HG02884 (cell line): ENCODE measurements at regions not wholly inside any gene's neighbourhood (a gene's known extent, or its start where the extent isn't known, plus 50 kb on each side); places are given as distances from the start of the nearest gene placed in this dataset.
"Not testable (repeated sequence)": the region's sequence is repeated elsewhere in the genome, so short reads cannot be mapped to it uniquely, and the experiment has no call there.

Source experiments
- ATAC-seq: cut with Tn5 transposase; IDR thresholded peaks from one replicate; pipeline ENCODE4 v1.9.1; 2021; ENCODE audit warnings: mild to moderate bottlenecking, moderate library complexity; ENCODE audit not compliant: unreplicated experiment

DNA sequence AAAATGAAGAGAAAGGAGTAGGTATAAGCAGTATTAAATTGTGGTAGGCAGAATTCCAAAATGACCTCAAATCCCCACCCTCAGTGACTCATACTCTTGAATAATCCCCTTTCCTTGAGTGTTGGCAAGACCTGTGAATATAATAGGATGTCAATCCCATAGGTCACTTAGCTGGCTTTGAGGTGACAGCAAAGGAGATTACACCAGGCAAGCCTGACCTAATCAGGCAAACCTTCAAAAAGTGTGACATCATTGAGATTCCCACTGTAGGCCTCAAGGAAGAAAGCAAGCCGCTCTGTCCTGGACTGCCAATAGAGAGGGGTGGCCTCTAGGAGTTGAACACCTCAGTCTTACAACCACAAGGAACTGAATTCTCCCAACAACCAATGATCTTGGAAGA lies 535.2 kb downstream of the RBFOX1 start:
- ATAC-seq, result no peak

DNA sequence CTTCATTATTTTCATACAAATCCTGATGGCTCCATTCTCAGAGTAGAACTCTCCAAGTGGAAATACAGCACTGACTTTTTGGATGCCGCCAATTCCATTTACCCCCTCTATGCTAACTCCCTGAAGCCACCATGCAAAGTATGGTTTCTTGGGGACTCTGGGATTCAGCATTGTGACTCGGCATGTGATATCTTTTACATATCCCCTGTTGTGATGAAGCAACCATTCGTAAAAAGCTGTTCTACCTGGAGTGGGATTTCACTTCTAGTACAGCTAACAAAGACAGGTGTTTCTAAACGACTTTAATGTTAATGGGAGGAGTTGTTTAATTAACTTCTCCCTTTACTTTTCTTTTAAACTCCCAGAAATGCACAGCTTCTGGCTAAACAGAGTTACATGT lies 533.5 kb downstream of the RBFOX1 start:
- no peak for ATAC-seq

DNA sequence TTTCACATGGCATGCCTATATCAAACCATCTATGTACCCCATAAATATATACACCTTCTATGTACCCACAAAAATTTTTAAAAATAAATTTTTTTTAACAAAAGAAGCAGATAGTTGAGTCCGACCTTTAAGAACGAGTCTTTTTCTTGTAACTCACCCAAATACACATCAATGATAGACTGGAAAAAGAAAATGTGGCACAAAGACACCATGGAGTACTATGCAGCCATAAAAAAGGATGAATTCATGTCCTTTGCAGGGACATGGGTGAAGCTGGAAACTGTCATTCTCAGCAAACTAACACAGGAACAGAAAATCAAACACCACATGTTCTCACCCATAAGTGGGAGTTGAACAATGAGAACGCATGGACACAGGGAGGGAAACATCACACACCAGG lies 532.7 kb downstream of the RBFOX1 start:
- not testable (repeated sequence) for ATAC-seq

DNA sequence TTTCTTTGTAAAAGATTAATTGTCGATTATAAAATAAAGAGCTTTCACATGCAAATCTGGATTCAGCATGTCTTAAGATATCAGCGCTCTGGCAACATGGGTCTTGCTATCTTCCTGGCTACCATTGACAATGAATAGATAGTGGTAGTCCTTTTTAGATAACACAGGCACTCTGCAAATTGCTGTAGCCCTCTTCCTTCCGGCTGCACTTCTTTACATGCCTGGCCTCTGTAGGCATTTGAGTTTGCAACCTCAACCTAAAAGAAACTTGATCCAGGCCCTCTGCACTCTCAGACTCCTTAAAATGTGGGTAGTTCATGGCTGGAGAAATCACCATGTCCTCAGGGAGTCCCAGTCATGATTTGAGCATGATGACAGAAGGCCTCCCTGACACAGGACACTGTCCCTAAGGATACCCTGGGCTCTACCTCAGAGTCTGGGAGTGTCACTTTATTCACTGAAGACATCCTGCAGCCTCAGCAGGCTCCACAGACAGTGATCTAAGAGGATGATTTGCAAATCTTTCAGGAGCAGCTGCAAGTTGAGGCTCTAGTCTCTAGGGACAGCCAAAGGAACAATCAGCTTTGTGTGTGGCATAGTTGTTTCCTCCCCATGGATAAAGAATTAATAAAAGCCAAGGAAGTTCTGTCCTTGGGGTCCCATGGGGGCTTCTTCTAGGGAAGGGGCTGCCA lies 529.4 kb downstream of the RBFOX1 start:
- no peak for ATAC-seq

DNA sequence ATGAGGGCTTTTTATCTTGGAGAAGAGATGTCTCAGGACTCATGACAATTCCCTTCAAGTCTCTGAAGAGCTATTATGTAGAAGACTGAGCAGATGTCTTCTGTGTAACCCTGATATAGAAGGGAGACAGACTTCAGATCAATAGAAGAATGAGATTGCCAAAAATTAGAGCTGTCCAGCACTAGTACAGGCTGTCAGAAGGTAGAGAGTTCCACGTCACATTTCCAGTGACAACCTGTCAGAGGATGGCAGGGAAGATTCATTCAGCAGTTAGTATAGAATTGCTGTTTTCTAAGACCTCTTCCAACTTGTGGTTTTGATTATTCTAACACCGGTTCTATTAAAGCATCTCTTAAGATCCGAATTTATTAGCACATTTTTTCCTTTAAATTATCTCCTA lies 520.6 kb downstream of the RBFOX1 start:
- ATAC-seq, result no peak

DNA sequence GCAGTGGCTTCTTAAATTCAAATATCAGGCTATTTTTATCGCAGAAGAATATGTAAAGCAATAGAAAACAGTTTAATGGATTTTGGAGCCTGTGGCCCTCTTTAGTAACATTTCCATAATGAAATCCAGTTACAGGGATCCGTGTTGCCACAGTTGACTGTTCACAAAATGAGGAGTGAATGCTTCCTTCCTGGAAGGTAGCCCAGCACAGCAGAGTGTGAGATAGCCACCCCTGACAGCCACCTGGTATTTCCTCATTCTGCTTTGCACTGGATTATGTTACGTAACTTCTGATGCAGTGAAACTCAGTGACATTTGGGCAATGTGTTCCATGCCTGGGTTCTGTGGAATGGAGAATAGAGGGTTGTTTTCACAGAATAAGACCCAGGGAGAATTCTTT lies 517.2 kb downstream of the RBFOX1 start:
- ATAC-seq, result no peak

DNA sequence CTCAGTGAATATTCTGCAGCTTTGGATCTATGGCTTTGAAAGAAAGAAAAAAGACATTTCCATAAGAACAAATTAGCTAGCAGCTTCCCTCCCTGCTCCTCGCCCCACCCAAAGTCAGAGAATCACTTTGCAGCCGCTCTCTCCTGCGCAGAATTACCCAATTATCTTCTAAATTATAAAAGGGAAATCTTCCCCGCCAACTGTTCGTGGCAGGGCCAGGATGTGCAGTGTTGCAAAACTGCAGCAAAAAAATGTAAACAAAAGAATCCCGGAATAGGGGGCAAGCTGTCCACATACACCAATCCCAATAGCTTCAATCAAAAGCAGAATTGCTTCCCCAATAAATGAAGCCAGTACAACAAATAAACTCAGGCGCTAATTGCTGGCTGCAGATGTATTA lies 510.6 kb downstream of the RBFOX1 start:
- no peak for ATAC-seq

DNA sequence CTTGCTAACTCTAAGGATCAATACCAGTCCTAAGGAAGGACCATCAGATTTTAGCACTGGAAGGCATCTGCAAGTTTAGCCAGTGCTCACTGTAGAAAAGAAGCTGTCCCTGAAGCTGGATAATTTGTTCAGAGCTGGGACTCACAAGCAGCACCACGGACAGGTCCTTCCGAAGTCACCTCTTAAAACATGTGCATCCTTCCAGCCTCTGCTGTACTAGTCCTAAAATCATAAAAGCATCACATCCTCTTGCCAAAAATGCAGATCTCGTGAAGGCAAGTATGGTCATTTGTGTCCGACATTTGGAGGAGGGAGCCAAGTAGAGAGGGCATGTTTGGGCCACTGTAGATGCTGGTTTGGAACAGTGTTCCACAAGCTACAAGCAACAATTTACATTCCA lies 506.9 kb downstream of the RBFOX1 start:
- ATAC-seq, result no peak

DNA sequence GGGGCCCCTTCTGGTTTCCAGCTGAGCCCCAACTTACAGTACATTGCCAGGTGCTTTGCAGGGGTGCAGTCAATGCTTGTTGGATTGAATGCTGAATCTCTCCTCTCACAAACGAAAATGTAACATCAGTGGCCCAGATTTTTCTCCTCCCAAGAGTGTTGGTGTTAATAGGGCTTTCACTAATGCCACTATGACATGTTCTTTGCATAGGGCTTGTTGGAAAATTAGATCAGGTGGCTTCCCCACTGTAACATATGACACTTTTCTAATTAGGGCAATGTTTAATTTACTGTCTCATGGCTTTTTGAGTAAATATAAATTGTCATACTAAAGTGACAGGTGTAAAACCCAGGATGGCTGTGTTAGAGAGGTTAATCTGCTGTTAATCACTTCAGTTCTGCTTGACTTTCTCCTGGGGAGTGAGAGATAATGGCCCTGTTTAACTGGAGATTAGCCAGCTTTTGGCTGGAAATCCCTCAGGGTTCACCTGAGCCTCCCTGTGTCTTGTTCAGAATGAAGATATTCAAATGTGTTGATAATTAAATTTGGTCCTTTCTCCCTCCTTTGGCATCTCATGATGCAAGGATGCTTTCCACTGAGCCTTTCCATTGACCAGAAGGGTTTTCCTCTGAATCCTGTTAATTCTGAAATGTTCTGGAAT lies 502.3 kb downstream of the RBFOX1 start:
- no peak for ATAC-seq

DNA sequence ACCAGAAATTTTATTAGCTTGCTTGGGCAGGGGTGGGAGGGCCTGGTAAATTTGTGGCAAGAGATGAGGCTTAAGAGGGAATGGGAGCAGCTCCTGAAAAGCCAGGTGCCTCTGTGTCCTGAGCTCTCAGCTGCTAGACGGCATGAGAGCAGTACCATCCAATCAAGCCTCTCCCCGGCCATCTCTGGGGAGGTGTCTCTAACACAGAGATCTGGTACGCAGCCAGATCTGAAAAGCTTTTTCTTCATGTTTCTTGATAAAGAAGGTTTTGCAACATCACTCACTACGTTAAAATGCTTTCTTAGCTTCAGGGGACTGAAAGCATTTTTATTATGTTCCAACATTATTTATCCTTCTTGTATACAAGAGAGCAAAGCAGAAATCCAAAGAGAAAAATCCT lies 488.2 kb downstream of the RBFOX1 start:
- no peak for ATAC-seq

DNA sequence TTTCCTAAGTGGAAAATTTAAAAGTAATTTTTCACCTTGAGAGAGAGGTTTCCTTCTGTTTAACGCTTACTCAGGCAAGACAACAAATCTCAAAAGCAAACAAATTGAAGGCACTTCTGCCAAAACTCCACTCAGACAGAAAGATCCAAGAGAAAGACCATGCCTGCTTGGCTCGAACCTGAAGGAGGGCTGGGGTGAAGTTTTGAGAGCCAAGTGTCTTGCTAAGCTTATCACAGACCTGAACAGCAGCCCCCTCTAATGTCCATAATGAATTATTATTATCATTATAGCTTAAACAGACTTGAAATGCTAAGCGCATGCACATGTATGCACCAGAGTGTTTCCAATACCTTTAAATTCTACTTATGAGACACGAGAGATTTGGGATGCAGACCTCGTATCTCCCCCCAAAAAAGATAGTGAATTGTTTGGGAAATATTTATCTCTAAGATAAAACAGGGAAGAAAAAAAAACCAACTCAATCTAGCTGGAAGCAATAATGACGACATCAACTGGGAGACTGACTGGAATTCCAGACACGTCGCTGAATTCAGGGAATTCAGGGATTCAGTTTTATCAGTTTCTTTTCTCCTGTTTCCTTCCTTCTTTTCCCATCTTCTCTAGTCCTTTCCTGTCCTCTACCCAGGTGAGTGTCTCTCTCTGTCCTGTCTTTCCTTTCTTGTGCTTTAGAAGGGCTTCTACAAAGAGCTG lies 473.2 kb downstream of the RBFOX1 start:
- ATAC-seq, result no peak

DNA sequence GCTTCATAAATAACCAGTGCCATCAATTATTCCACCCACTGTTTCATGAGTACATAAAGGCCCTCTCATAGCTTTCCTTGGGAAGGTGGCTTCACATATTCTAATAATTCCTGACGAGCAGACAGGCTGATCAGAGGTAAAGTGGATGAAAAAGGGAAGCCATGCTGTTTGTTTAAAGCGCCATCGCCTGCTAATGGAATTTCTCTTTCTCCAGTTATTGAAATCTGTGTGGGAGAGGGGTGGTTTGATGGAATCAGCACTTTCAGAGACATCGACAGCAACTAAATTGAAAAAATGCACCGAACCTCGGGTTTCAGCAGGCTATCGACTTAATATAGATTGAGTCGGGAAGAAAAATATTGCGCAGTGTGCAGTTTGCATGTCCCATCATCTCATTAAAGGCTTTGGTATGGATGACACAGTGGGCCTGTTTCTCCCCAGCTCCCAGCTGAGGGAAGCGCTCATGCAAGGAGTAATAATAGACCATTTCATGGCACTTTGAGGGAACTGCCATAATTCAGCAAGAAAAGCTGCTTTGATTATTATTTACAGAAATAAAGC lies 472.1 kb downstream of the RBFOX1 start:
- no peak for ATAC-seq

DNA sequence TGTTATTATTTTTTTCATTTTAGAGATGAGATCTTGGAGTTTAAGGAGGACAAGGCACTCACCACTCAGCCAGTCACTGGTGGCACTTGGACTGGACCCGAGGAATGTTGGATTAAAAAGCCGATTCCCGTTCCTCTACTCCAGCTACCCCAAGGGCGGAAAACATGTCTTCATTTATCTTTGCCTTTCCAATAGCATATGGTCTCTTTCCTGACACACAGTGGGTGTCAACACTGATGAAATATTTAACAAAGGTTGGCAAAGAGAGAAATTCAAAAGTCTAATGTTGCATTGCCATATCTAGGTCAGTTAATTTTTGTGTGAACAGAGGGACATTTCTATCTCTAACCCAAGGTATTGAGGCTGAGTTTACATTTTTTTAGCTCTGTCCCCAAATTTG lies 459.7 kb downstream of the RBFOX1 start:
- ATAC-seq, result no peak

DNA sequence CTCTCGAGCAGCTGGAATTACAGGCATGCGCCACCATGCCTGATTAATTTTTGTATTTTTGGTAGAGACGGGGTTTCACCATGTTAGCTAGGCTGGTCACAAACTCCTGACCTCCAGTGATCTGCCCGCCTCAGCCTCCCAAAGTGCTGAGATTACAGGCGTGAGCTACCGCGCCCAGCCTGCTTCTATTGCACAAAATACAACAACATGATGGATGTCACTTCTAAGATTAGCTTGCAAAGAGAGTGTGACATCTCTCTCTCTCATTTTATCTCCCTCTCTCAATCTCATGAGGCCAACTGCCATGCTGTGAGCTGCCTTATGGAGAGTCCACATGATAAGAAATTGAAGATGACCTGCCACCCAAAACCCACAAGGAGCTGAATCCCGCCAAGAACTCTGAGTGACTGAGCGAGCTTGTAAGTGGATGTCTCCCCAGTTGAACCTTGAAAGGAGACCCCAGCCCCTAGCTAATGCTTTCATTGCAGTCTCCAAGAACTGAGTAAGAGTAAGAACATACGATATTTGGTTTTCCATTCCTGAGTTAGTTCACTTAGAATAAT lies 458.5 kb downstream of the RBFOX1 start:
- no peak for ATAC-seq

DNA sequence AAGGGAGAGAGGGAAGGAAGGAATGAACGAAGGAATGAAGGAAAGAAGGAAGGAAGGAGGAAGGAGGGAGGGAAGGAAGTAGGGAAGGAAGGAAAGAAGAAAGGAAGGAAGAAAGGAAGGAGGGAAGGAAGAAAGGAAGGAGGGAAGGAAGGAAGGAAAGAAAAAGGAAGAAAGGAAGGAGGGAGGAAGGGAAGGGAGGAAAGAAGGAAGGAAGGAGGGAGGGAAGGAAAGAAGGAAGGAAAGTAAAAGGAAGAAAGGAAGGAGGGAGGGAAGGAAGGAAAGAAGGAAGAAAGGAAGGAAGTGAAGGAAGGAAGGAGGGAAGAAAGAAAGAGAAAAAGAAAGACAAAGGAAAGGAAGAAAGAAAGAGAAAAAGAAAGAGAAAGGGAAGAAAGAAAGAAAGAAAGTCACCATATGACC lies 442.4 kb downstream of the RBFOX1 start:
- no peak for ATAC-seq

DNA sequence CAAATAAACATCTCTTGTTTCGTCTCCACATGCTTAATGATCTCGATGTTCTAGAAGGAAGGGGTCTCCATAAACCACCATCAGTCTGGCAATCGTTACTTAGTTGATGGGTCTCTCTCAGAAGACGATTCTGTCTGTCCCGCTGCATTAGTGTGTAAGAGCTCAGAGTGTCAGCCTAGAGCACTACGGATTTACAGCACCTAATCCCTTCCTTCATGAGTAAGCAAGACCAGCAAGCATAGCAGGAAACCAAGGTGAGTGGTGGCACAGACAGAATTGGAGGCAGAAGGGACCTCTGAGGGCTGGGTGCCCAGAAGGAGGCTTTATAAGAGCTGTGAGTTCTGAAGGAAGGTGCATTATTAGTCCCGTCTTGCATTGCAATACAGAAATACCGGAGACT lies 440.1 kb downstream of the RBFOX1 start:
- ATAC-seq, result no peak

DNA sequence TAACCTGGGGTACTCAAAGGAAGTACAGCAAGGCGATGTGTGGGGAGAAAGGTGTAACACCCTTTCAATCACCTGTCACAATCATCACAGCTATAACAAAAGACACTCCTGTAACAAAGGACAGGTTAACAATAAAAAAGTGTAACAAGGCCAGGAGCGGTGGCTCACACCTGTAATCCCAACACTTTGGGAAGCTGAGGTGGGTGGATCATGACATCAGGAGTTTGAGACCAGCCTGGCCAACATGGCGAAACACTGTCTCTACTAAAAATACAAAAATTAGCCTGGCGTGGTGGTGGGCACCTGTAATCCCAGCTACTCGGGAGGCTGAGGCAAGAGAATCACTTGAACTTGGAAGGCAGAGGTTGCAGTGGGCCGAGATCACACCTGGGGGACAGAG lies 436.4 kb downstream of the RBFOX1 start:
- not testable (repeated sequence) for ATAC-seq

DNA sequence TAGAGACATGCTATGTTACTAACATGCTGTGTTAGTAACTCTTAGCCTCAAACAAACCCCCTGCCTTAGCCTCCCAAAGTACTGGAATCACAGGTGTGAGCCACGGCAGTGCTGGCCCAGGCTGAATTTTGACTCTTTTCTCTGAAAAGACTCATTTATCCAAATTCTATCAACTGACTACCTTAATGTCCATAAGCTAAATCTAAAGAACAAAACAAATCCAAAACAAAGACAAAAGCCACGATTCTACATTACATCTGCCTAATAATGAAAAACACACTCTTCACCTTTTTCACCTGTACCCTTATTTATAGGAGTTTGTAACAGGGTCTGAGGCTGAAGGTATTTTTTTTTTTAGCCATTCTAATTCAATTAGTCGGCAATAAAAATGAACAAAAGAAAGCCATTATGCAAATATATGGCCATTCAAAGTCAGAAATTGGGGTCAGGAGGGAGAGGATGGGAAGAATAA lies 432.5 kb downstream of the RBFOX1 start:
- no peak for ATAC-seq

DNA sequence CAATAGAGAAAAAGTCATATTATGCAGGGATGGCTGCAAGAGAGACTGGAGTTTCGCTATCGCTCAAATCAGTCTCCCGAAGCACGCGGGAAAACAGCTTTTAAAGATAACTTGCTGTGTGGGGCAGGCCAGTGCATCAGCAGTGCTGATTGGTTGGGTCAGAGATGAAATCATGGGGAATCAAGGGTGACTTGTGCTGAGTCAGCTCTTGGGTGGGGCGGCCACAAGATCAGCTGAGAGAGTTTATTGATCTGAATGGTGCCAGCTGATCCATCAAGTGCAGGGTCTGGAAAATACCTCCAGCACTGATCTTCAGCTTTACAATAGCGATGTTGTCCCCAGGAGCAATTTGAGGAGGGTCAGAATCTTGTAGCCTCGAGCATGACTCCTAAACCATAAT lies 430.5 kb downstream of the RBFOX1 start:
- no peak for ATAC-seq
